ENCODE measurements at regions not wholly inside any gene's neighbourhood (a gene's known extent, or its start where the extent isn't known, plus 50 kb on each side); places are given as distances from the start of the nearest gene placed in this dataset.

- no peak overlapping the region for H3K9ac ChIP-seq (ENCODE audit: low read length)
- no peaks in the 10 kb centered on the region for H3K9me3 ChIP-seq (ENCODE audit: low read length)
- no peak overlapping the region for H3K4me3 ChIP-seq (ENCODE audit: low read length)
- CTCF ChIA-PET: no interaction called here
- H3K27me3 ChIP-seq (ENCODE audit: low read length): no peaks in the 10 kb centered on the region
- no peak overlapping the region for H2AFZ ChIP-seq (ENCODE audit: low read length)
- H3K27ac ChIP-seq (ENCODE audit: low read length): no peak overlapping the region
- no peaks in the 10 kb centered on the region for H3K79me2 ChIP-seq (ENCODE audit: low read length)
- BruUV-seq (replicated peaks): no TSS peak
- no peak overlapping the region for H3K4me2 ChIP-seq (ENCODE audit: low read length)
- intact Hi-C loops (cut with micrococcal nuclease): loop anchor here (1.0 kb wide), 1 partner anchor 218 kb away; no protein-coding TSS in a partner anchor
- DNase-seq: peak; percentile 32
- no peaks in the 10 kb centered on the region for H3K4me1 ChIP-seq (ENCODE audit: insufficient read depth, low read length)
- TF ChIP-seq EZH2 (IDR thresholded peaks at IDR 0.05; ENCODE audit: low read length, unreplicated experiment): no peak
- peak; percentile 52 for TF ChIP-seq CTCF (conservative IDR thresholded peaks at IDR 0.05; ENCODE audit: low read depth, low read length)
- TF ChIP-seq EZH2phosphoT487 (IDR thresholded peaks at IDR 0.05; ENCODE audit: borderline replicate concordance, low read length): no peak
- ATAC-seq: no peak
- POLR2A ChIA-PET (ENCODE audit: unreplicated experiment): no interaction called here
- no peaks in the 10 kb centered on the region for H3K9me2 ChIP-seq (replicated peaks; ENCODE audit: low read length)
- no peaks in the 10 kb centered on the region for H3F3A ChIP-seq (ENCODE audit: low read length, unreplicated experiment)
- H3K36me3 ChIP-seq (ENCODE audit: low read depth, low read length): no peaks in the 10 kb centered on the region
- no peaks in the 10 kb centered on the region for H4K20me1 ChIP-seq (ENCODE audit: low read length)
Measured at GRCh38 chr9:24832307-24832706, 286.6 kb upstream of the IZUMO3 start.

GRCh38 chr9:24828687-24829086 lies 283.0 kb upstream of the IZUMO3 start:
- H3F3A ChIP-seq (ENCODE audit: low read length, unreplicated experiment): no peaks in the 10 kb centered on the region
- H3K27me3 ChIP-seq (ENCODE audit: low read length): no peaks in the 10 kb centered on the region
- no peaks in the 10 kb centered on the region for H3K79me2 ChIP-seq (ENCODE audit: low read length)
- BruUV-seq (replicated peaks): no TSS peak
- H3K4me1 ChIP-seq (ENCODE audit: insufficient read depth, low read length): no peaks in the 10 kb centered on the region
- intact Hi-C loops (cut with micrococcal nuclease): no loop called here
- ATAC-seq: no peak
- H3K27ac ChIP-seq (ENCODE audit: low read length): no peak overlapping the region
- H3K9ac ChIP-seq (ENCODE audit: low read length): no peak overlapping the region
- no peak overlapping the region for H3K4me3 ChIP-seq (ENCODE audit: low read length)
- no peak overlapping the region for H2AFZ ChIP-seq (ENCODE audit: low read length)
- no peaks in the 10 kb centered on the region for H4K20me1 ChIP-seq (ENCODE audit: low read length)
- no peaks in the 10 kb centered on the region for H3K9me2 ChIP-seq (replicated peaks; ENCODE audit: low read length)
- ChIA-PET POLR2A (ENCODE audit: unreplicated experiment) (no interaction called here), CTCF (no interaction called here)
- H3K4me2 ChIP-seq (ENCODE audit: low read length): no peak overlapping the region
- TF ChIP-seq EZH2 (IDR thresholded peaks at IDR 0.05; ENCODE audit: low read length, unreplicated experiment) (no peak), CTCF (conservative IDR thresholded peaks at IDR 0.05; ENCODE audit: low read depth, low read length) (no peak), EZH2phosphoT487 (IDR thresholded peaks at IDR 0.05; ENCODE audit: borderline replicate concordance, low read length) (no peak)
- no peaks in the 10 kb centered on the region for H3K9me3 ChIP-seq (ENCODE audit: low read length)
- DNase-seq: no peak
- no peaks in the 10 kb centered on the region for H3K36me3 ChIP-seq (ENCODE audit: low read depth, low read length)

- Histone ChIP-seq H3K4me2 (ENCODE audit: low read length) (no peak overlapping the region), H3K9me2 (replicated peaks; ENCODE audit: low read length) (no peaks in the 10 kb centered on the region), H4K20me1 (ENCODE audit: low read length) (no peaks in the 10 kb centered on the region), H3K9ac (ENCODE audit: low read length) (no peak overlapping the region), H3K9me3 (ENCODE audit: low read length) (no peaks in the 10 kb centered on the region), H3K79me2 (ENCODE audit: low read length) (no peaks in the 10 kb centered on the region), H3K27me3 (ENCODE audit: low read length) (no peaks in the 10 kb centered on the region), H3K36me3 (ENCODE audit: low read depth, low read length) (no peaks in the 10 kb centered on the region), H3K27ac (ENCODE audit: low read length) (no peak overlapping the region), H3K4me3 (ENCODE audit: low read length) (no peak overlapping the region), H3K4me1 (ENCODE audit: insufficient read depth, low read length) (no peaks in the 10 kb centered on the region), H3F3A (ENCODE audit: low read length, unreplicated experiment) (no peaks in the 10 kb centered on the region), H2AFZ (ENCODE audit: low read length) (no peak overlapping the region)
- POLR2A ChIA-PET (ENCODE audit: unreplicated experiment): no interaction called here
- CTCF ChIA-PET: no interaction called here
- no peak for TF ChIP-seq EZH2phosphoT487 (IDR thresholded peaks at IDR 0.05; ENCODE audit: borderline replicate concordance, low read length)
- no peak for TF ChIP-seq CTCF (conservative IDR thresholded peaks at IDR 0.05; ENCODE audit: low read depth, low read length)
- no peak for TF ChIP-seq EZH2 (IDR thresholded peaks at IDR 0.05; ENCODE audit: low read length, unreplicated experiment)
- ATAC-seq (peak; percentile 33), DNase-seq (peak; percentile 7)
- no TSS peak for BruUV-seq (replicated peaks)
- intact Hi-C loops (cut with micrococcal nuclease): no loop called here
Measured at GRCh38 chr9:24824607-24825006, 278.9 kb upstream of the IZUMO3 start.

All from PC-3 (cell line).